ENCODE measurements at regions not wholly inside any gene's neighbourhood (a gene's known extent, or its start where the extent isn't known, plus 50 kb on each side); places are given as distances from the start of the nearest gene placed in this dataset.
"Not testable (repeated sequence)": the region's sequence is repeated elsewhere in the genome, so short reads cannot be mapped to it uniquely, and the experiment has no call there.

- Histone ChIP-seq H3K4me1 (ENCODE audit: control insufficient read depth, low read depth, low read length) (no peaks in the 10 kb centered on the region), H3K27ac (ENCODE audit: low read length) (no peak overlapping the region), H3K9me3 (ENCODE audit: control insufficient read depth, low read depth, low read length) (no peaks in the 10 kb centered on the region), H3K4me3 (ENCODE audit: low read length) (no peak overlapping the region), H3K27me3 (ENCODE audit: control insufficient read depth, insufficient read depth, low read length) (no peaks in the 10 kb centered on the region), H3K9ac (ENCODE audit: low read length) (no peak overlapping the region), H3K36me3 (ENCODE audit: control insufficient read depth, low read depth, low read length) (no peaks in the 10 kb centered on the region)
These were observed 198.1 kb upstream of the RBBP8 start for GRCh38 chr18:22734791-22735627.

DNA sequence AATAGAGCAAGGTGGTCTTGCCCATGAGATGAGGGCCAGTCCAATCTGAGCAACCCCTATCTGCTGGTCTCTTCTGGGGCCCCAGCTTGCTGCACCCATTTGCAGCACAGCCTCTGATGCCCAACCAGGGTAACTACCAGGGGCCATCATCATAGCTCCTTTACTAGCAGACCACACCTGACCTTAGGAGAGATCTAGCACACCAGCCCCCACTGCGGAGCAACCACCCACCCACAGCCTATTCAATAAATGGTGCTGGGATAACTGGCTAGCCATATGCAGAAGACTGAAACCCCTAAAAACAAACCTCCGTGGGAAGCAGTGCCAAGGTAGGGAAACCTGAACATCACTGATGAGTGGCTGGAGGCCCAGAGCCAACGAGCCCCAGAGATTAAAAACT, 196.1 kb upstream of the RBBP8 start:
- Histone ChIP-seq H3K9me3 (ENCODE audit: control insufficient read depth, low read depth, low read length) (no peaks in the 10 kb centered on the region), H3K27me3 (ENCODE audit: control insufficient read depth, insufficient read depth, low read length) (no peaks in the 10 kb centered on the region), H3K4me1 (ENCODE audit: control insufficient read depth, low read depth, low read length) (no peaks in the 10 kb centered on the region), H3K4me3 (ENCODE audit: low read length) (no peak overlapping the region), H3K9ac (ENCODE audit: low read length) (no peak overlapping the region), H3K36me3 (ENCODE audit: control insufficient read depth, low read depth, low read length) (no peaks in the 10 kb centered on the region), H3K27ac (ENCODE audit: low read length) (no peak overlapping the region)

- H3K27me3 ChIP-seq (ENCODE audit: control insufficient read depth, insufficient read depth, low read length) = no peaks in the 10 kb centered on the region
- H3K4me3 ChIP-seq (ENCODE audit: low read length) = no peak overlapping the region
- H3K27ac ChIP-seq (ENCODE audit: low read length) = no peak overlapping the region
- no peaks in the 10 kb centered on the region for H3K4me1 ChIP-seq (ENCODE audit: control insufficient read depth, low read depth, low read length)
- H3K36me3 ChIP-seq (ENCODE audit: control insufficient read depth, low read depth, low read length) = no peaks in the 10 kb centered on the region
- no peak overlapping the region for H3K9ac ChIP-seq (ENCODE audit: low read length)
- no peaks in the 10 kb centered on the region for H3K9me3 ChIP-seq (ENCODE audit: control insufficient read depth, low read depth, low read length)
These were observed 194.0 kb upstream of the RBBP8 start for GRCh38 chr18:22739061-22739642.

DNA sequence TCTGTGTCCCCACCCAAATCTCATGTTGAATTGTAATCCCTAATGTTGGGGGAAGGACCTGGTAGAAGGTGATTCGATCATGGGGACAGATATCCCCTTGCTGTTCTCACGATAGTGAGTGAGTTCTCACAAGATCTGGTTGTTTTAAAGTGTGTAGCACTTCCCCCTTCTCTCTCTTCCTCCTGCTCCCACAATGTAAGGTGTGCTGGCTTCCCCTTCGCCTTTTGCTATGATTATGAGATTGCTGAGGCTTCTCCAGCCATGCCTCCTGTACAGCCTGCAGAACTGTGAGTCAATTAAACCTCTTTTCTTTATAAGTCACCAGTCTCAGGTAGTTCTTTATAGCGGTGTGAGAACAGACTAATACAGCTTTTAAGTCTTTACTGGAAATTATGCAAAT, 193.3 kb upstream of the RBBP8 start:
- no peaks in the 10 kb centered on the region for H3K4me1 ChIP-seq (ENCODE audit: control insufficient read depth, low read depth, low read length)
- H3K9me3 ChIP-seq (ENCODE audit: control insufficient read depth, low read depth, low read length) = no peaks in the 10 kb centered on the region
- no peak overlapping the region for H3K4me3 ChIP-seq (ENCODE audit: low read length)

DNA sequence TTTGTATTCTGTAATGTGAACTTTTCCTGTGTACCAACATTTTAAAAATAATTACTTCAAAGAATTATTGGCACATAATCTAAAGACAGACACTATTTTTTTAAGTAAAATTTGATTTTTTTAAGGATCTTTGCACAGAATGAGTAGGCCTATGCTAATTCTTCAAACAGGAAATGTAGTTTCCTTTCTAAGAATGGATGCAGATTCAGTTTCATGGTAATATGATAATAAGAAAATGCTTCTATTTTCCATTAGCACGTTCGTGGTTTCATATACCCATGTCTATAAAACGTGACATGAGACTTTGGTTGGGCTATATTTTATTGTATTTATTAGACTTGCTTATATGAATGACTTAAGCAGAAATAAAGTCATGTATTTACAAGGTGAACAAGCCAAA, 191.8 kb upstream of the RBBP8 start:
- H3K9ac ChIP-seq (ENCODE audit: low read length) = no peak overlapping the region
- no peaks in the 10 kb centered on the region for H3K36me3 ChIP-seq (ENCODE audit: control insufficient read depth, low read depth, low read length)
- no peaks in the 10 kb centered on the region for H3K4me1 ChIP-seq (ENCODE audit: control insufficient read depth, low read depth, low read length)
- no peak overlapping the region for H3K4me3 ChIP-seq (ENCODE audit: low read length)
- no peaks in the 10 kb centered on the region for H3K9me3 ChIP-seq (ENCODE audit: control insufficient read depth, low read depth, low read length)
- H3K27ac ChIP-seq (ENCODE audit: low read length) = no peak overlapping the region
- H3K27me3 ChIP-seq (ENCODE audit: control insufficient read depth, insufficient read depth, low read length) = no peaks in the 10 kb centered on the region

More for the DNA sequence above, 193.3 kb upstream of the RBBP8 start:
- no peak overlapping the region for H3K27ac ChIP-seq (ENCODE audit: low read length)
- H3K27me3 ChIP-seq (ENCODE audit: control insufficient read depth, insufficient read depth, low read length) = no peaks in the 10 kb centered on the region
- no peak overlapping the region for H3K9ac ChIP-seq (ENCODE audit: low read length)
- no peaks in the 10 kb centered on the region for H3K36me3 ChIP-seq (ENCODE audit: control insufficient read depth, low read depth, low read length)

DNA sequence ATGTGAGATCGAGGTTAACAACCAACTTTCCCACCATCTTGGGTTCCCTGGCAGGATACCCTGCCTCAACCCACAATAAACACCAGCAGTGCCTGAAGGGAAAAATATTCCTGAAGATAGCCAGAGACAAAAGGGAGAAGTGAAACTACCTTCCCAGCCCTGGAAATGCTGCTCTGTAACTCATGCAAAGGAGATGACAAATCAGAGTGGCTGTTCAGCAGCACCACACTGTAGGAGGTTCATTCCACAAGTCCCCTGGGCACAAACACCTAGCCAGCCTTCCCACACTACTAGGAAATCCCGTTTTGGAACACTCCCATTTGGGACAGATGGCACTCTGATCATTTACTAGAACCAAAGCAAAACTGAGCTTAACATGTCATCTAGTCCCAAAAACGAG, 190.7 kb upstream of the RBBP8 start:
- H3K4me1 ChIP-seq (ENCODE audit: control insufficient read depth, low read depth, low read length) = no peaks in the 10 kb centered on the region
- H3K9ac ChIP-seq (ENCODE audit: low read length) = no peak overlapping the region
- H3K27me3 ChIP-seq (ENCODE audit: control insufficient read depth, insufficient read depth, low read length) = no peaks in the 10 kb centered on the region
- no peak overlapping the region for H3K27ac ChIP-seq (ENCODE audit: low read length)
- no peaks in the 10 kb centered on the region for H3K36me3 ChIP-seq (ENCODE audit: control insufficient read depth, low read depth, low read length)
- no peak overlapping the region for H3K4me3 ChIP-seq (ENCODE audit: low read length)
- H3K9me3 ChIP-seq (ENCODE audit: control insufficient read depth, low read depth, low read length) = no peaks in the 10 kb centered on the region

- no peaks in the 10 kb centered on the region for H3K27me3 ChIP-seq (ENCODE audit: control insufficient read depth, insufficient read depth, low read length)
- no peaks in the 10 kb centered on the region for H3K4me1 ChIP-seq (ENCODE audit: control insufficient read depth, low read depth, low read length)
- H3K4me3 ChIP-seq (ENCODE audit: low read length) = no peak overlapping the region
- H3K9me3 ChIP-seq (ENCODE audit: control insufficient read depth, low read depth, low read length) = no peaks in the 10 kb centered on the region
- no peak overlapping the region for H3K27ac ChIP-seq (ENCODE audit: low read length)
- H3K9ac ChIP-seq (ENCODE audit: low read length) = no peak overlapping the region
- no peaks in the 10 kb centered on the region for H3K36me3 ChIP-seq (ENCODE audit: control insufficient read depth, low read depth, low read length)
These were observed 187.2 kb upstream of the RBBP8 start for GRCh38 chr18:22745966-22746365.

DNA sequence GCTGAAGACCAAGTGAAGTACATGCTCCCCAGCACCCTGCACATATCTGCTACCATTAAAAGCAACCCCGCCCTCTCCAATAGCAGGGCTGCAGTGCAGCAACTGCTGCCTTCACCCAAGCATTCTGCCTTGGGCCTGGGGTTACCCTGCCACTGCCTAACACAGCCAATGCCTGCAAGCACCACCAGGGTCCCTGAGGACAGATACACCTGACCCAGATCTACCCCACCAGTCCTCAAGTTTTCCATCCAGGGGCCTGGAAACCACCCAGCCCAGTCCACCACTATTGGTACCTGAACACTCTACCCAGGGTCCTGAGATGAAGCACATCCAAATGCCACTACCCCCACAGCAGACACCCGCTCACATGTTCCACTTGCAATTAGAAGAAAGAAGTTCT, 181.1 kb upstream of the RBBP8 start:
- H3K9ac ChIP-seq (ENCODE audit: low read length) = no peak overlapping the region
- no peak overlapping the region for H3K4me3 ChIP-seq (ENCODE audit: low read length)
- H3K9me3 ChIP-seq (ENCODE audit: control insufficient read depth, low read depth, low read length) = no peaks in the 10 kb centered on the region
- no peak overlapping the region for H3K27ac ChIP-seq (ENCODE audit: low read length)
- no peaks in the 10 kb centered on the region for H3K4me1 ChIP-seq (ENCODE audit: control insufficient read depth, low read depth, low read length)
- H3K27me3 ChIP-seq (ENCODE audit: control insufficient read depth, insufficient read depth, low read length) = no peaks in the 10 kb centered on the region
- H3K36me3 ChIP-seq (ENCODE audit: control insufficient read depth, low read depth, low read length) = no peaks in the 10 kb centered on the region

GRCh38 chr18:22753130-22753831, 179.8 kb upstream of the RBBP8 start:
- Histone ChIP-seq H3K36me3 (ENCODE audit: control insufficient read depth, low read depth, low read length) (no peaks in the 10 kb centered on the region), H3K4me3 (ENCODE audit: low read length) (no peak overlapping the region), H3K4me1 (ENCODE audit: control insufficient read depth, low read depth, low read length) (no peaks in the 10 kb centered on the region), H3K9ac (ENCODE audit: low read length) (no peak overlapping the region), H3K9me3 (ENCODE audit: control insufficient read depth, low read depth, low read length) (no peaks in the 10 kb centered on the region), H3K27ac (ENCODE audit: low read length) (no peak overlapping the region), H3K27me3 (ENCODE audit: control insufficient read depth, insufficient read depth, low read length) (no peaks in the 10 kb centered on the region)

- not testable (repeated sequence) for H3K9me3 ChIP-seq (ENCODE audit: control insufficient read depth, low read depth, low read length); H3K9ac ChIP-seq (ENCODE audit: low read length); H3K27ac ChIP-seq (ENCODE audit: low read length); H3K4me3 ChIP-seq (ENCODE audit: low read length); H3K27me3 ChIP-seq (ENCODE audit: control insufficient read depth, insufficient read depth, low read length); H3K4me1 ChIP-seq (ENCODE audit: control insufficient read depth, low read depth, low read length); H3K36me3 ChIP-seq (ENCODE audit: control insufficient read depth, low read depth, low read length)
These were observed 169.1 kb upstream of the RBBP8 start for GRCh38 chr18:22764005-22764404.

DNA sequence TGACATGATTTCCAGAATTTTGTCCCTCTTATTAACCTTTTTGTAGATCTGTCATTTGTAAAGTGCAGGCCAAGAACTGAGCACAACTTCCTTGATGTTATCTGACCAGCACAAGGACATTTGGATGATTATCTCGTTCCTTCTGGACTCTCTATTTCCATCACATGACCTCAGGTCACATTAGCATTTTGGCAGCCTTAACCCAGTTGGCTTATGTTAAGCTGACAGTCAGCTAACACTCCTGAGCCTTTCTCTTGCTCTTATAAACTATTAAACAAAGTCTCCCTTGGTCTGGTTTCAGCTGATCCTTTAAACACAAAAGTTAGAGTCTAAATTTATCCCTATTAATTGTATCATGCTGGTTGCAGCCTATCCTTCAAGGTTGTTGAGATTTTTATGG, 167.2 kb upstream of the RBBP8 start:
- no peak overlapping the region for H3K27ac ChIP-seq (ENCODE audit: low read length)

More for the DNA sequence above, 167.2 kb upstream of the RBBP8 start:
- no peak overlapping the region for H3K4me3 ChIP-seq (ENCODE audit: low read length)
- H3K9me3 ChIP-seq (ENCODE audit: control insufficient read depth, low read depth, low read length) = no peaks in the 10 kb centered on the region
- no peaks in the 10 kb centered on the region for H3K36me3 ChIP-seq (ENCODE audit: control insufficient read depth, low read depth, low read length)
- H3K27me3 ChIP-seq (ENCODE audit: control insufficient read depth, insufficient read depth, low read length) = no peaks in the 10 kb centered on the region
- no peaks in the 10 kb centered on the region for H3K4me1 ChIP-seq (ENCODE audit: control insufficient read depth, low read depth, low read length)
- no peak overlapping the region for H3K9ac ChIP-seq (ENCODE audit: low read length)
